ENCODE measurements at regions not wholly inside any gene's neighbourhood (a gene's known extent, or its start where the extent isn't known, plus 50 kb on each side); places are given as distances from the start of the nearest gene placed in this dataset.

GRCh38 chr1:162916407-162916806 is 55.4 kb upstream of the CCDC190 start:
- no CpG with 5 or more reads among the region's 2 CpGs for WGBS (ENCODE audit: extremely low coverage, insufficient read length, low lambda C conversion rate)
- no peaks in the 10 kb centered on the region for H4K20me1 ChIP-seq (ENCODE audit: control insufficient read depth, insufficient read depth, insufficient read length)
- H3K27ac Mint-ChIP-seq: no peak overlapping the region
- no peak for TF ChIP-seq CTCF (conservative IDR thresholded peaks at IDR 0.05)
- H2BK5ac ChIP-seq (ENCODE audit: insufficient read length, low read length): no peak overlapping the region
- H3K9ac ChIP-seq (ENCODE audit: extremely low read depth, insufficient read length, low read length): no peak overlapping the region
- no peak overlapping the region for H2BK15ac ChIP-seq (ENCODE audit: low read depth, low read length)
- no peak overlapping the region for H2AFZ ChIP-seq (ENCODE audit: low read length)
- no peak for DNase-seq
- no peaks in the 10 kb centered on the region for H3K27me3 ChIP-seq (ENCODE audit: insufficient read depth, low read length)
- no peak overlapping the region for H3K27ac ChIP-seq (ENCODE audit: insufficient read length, low read depth, low read length)
- peaks cover 1% of the 10 kb centered on the region; the same call in 1 of the 2 replicates for H3K27me3 Mint-ChIP-seq (ENCODE audit: low read depth)
- H2AK5ac ChIP-seq (ENCODE audit: insufficient read length, low read length): no peak overlapping the region
- no peak overlapping the region for H4K8ac ChIP-seq (replicated peaks; ENCODE audit: insufficient read length, low read depth, low read length)
- H2BK12ac ChIP-seq (ENCODE audit: insufficient read length, low read depth, low read length): no peak overlapping the region
- no peak overlapping the region for H2BK120ac ChIP-seq (ENCODE audit: low read depth, low read length, poor library complexity, severe bottlenecking)
- H3K18ac ChIP-seq (ENCODE audit: insufficient read length, low read depth, low read length): no peak overlapping the region
- no peak overlapping the region for H3K14ac ChIP-seq (ENCODE audit: insufficient read depth, low read length)
- H3K36me3 Mint-ChIP-seq (ENCODE audit: insufficient read depth in 1 of 3, low read depth in 3 of 3): peaks cover 3 to 7% (median 6%) of the 10 kb centered on the region in 3 experiments; a peak in 5 of 7 replicates
- no peak overlapping the region for H3K4ac ChIP-seq (ENCODE audit: low read depth, low read length)
- no peaks in the 10 kb centered on the region for H3K4me1 Mint-ChIP-seq
- peaks cover 11 to 20% of the 10 kb centered on the region in 2 experiments for H3K9me3 Mint-ChIP-seq
- H3K56ac ChIP-seq (ENCODE audit: insufficient read length, low read depth, low read length): no peak overlapping the region
- H3K23me2 ChIP-seq (ENCODE audit: insufficient read length, low read depth, low read length, poor library complexity, severe bottlenecking): no peaks in the 10 kb centered on the region
- H3K4me3 Mint-ChIP-seq: no peak overlapping the region
- no peak overlapping the region for H4K91ac ChIP-seq (ENCODE audit: insufficient read length, low read depth, low read length)
- no peak overlapping the region for H4K5ac ChIP-seq (ENCODE audit: insufficient read length, low read depth, low read length)
- no peaks in the 10 kb centered on the region for H3K9me3 ChIP-seq (ENCODE audit: control insufficient read depth, low read depth, low read length)
- H3K79me2 ChIP-seq (ENCODE audit: insufficient read depth, low read length): no peaks in the 10 kb centered on the region
- no peak overlapping the region for H3T11ph ChIP-seq (ENCODE audit: low read length)
- no peak overlapping the region for H3K23ac ChIP-seq (ENCODE audit: insufficient read length, low read depth, low read length)
- H3K79me1 ChIP-seq (ENCODE audit: insufficient read depth, low read depth, low read length, poor library complexity, severe bottlenecking): no peaks in the 10 kb centered on the region
- H2BK20ac ChIP-seq (ENCODE audit: low read depth, low read length, poor library complexity, severe bottlenecking): no peak overlapping the region
- H3K4me1 ChIP-seq (ENCODE audit: insufficient read depth, low read length): no peaks in the 10 kb centered on the region
- H3K4me2 ChIP-seq (ENCODE audit: insufficient read depth, insufficient read length, low read length): no peak overlapping the region

Data from H9 (cell line).